ENCODE measurements at regions not wholly inside any gene's neighbourhood (a gene's known extent, or its start where the extent isn't known, plus 50 kb on each side); places are given as distances from the start of the nearest gene placed in this dataset.

DNA sequence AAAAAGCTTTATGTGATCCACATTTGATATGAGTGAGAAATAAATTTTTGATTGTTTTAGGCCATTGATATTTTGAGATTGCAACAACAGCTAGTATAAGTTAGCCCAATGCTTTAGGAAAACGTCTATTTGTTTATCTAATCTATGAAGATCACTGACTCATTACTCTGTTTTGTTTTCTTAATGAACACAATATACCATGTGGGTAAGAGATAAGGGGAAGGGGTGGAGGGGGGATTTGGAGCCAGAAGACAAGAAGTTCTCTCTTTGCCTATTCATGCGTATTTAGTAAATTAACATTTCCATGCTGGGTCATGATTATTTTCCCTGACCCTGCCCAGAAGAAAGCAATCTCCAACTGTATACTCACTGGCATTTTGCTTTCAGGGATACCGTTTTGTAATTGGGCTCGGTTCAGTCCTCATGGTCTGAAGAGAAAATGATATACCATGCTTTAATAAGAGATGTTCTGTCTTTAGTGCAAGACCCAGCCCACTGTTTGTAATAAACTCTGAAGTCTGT, 359.5 kb upstream of the NPSR1 start:
- no peak for ATAC-seq
- CTCF ChIA-PET, result no interaction called here
- H3K36me3 Mint-ChIP-seq, result no peaks in the 10 kb centered on the region

DNA sequence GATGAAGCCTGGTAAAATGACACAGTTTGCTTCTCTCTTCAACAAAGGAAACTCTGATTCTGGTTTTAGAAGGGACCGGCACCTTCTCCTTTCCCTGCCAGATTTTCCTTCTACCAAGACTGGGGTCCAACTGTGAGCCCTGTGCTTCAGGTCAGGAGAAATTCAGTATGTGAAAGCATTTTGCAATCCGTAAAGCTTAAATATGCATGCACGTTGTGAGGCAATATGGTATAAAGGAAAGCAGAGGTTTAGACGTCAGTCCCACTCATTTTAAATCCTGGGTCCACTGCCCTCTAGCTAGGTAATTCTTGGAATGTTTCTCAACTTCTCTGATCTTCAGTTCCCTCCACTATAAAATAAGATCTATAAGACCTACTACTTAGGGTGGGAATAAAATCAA, 359.0 kb upstream of the NPSR1 start:
- ATAC-seq, result no peak
- Mint-ChIP-seq H3K27ac (no peak overlapping the region), H3K9me3 (ENCODE audit: low read depth) (no peaks in the 10 kb centered on the region), H3K4me3 (no peak overlapping the region), H3K27me3 (no peaks in the 10 kb centered on the region), H3K36me3 (no peaks in the 10 kb centered on the region), H3K4me1 (no peaks in the 10 kb centered on the region)
- CTCF ChIA-PET, result no interaction called here
- DNase-seq, result no peak

More for the DNA sequence above, 359.5 kb upstream of the NPSR1 start:
- no peaks in the 10 kb centered on the region for H3K4me1 Mint-ChIP-seq
- no peak for DNase-seq
- H3K27ac Mint-ChIP-seq, result no peak overlapping the region
- H3K27me3 Mint-ChIP-seq, result no peaks in the 10 kb centered on the region
- H3K9me3 Mint-ChIP-seq (ENCODE audit: low read depth), result no peaks in the 10 kb centered on the region
- H3K4me3 Mint-ChIP-seq, result no peak overlapping the region

DNA sequence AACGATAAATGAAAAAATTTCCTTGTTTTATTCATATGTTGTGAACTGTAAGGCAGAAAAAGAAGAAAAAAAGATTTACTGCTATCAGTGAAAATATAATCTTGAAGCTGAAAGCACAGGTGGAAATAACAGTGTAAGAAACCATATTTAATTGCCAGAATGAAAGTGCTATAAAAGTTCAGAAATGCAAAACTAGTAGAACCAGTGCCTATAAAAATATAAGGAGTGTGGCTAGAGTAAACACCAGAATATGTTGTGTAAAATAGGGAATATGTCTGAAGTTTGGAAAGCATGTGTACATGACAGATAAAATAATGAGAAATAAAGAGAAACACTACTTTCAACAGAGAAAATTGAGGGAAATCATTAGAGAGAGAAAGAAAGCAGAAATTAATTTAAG, 350.5 kb upstream of the NPSR1 start:
- H3K9me3 Mint-ChIP-seq (ENCODE audit: low read depth), result peaks cover 2% of the 10 kb centered on the region
- CTCF ChIA-PET, result interaction anchor here (0.9 kb wide), 1 partner anchor 13 kb away, joined by 6 read pairs; no protein-coding TSS in a partner anchor
- H3K4me3 Mint-ChIP-seq, result no peak overlapping the region
- no peaks in the 10 kb centered on the region for H3K36me3 Mint-ChIP-seq
- no peak for ATAC-seq
- H3K27me3 Mint-ChIP-seq, result no peaks in the 10 kb centered on the region
- H3K27ac Mint-ChIP-seq, result no peak overlapping the region
- no peaks in the 10 kb centered on the region for H3K4me1 Mint-ChIP-seq
- no peak for DNase-seq

DNA sequence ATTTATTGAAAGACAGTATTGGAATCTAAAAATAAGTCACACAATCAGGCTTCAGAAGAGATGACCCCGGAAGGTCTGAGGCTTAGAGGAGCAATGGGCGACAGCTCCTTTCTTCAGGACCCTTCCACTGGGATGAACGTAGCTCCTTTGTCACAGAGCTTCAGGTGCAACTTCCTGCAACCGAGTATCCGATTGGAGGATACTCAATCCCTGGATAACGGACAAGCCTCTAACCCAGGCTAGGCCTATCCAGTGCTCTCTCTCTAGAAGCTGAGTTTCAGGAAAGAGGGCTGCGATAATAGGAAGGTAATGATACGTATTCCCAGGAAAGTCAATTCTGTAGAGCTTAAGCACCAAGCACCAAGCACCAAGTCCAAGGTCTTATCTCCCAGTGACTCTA, 349.4 kb upstream of the NPSR1 start:
- ATAC-seq, result no peak
- H3K27ac Mint-ChIP-seq, result no peak overlapping the region
- H3K9me3 Mint-ChIP-seq (ENCODE audit: low read depth), result peaks cover 6% of the 10 kb centered on the region
- H3K27me3 Mint-ChIP-seq, result no peaks in the 10 kb centered on the region
- no peak for DNase-seq
- H3K36me3 Mint-ChIP-seq, result no peaks in the 10 kb centered on the region
- CTCF ChIA-PET, result interaction anchor here (0.6 to 1.5 kb wide), 2 partner anchors 12 to 368 kb away, joined by 3 to 5 read pairs; no protein-coding TSS in a partner anchor
- H3K4me3 Mint-ChIP-seq, result no peak overlapping the region
- H3K4me1 Mint-ChIP-seq, result no peaks in the 10 kb centered on the region

DNA sequence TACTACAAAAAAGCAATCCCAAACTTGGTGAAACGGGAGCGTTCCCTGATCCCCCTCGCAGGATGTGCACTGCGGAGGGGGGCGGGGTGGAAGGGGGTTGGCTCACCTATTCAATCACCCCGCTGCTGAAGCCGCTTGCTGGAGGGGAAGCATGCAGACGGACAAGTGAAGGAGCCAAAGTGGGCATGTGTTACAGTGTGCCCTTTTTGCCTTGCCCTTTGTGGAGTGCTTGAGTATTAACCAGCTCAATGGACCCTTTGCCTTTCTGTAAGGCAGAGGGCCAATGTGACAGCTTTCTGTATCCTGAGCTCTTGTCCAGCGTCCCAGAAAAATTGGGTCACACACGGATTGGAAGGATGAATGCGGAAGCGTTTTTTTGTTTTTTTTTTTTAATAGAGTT, 348.9 kb upstream of the NPSR1 start:
- peaks cover 6% of the 10 kb centered on the region for H3K9me3 Mint-ChIP-seq (ENCODE audit: low read depth)
- no peak overlapping the region for H3K27ac Mint-ChIP-seq
- no peak overlapping the region for H3K4me3 Mint-ChIP-seq
- ATAC-seq (no peak), DNase-seq (no peak)
- CTCF ChIA-PET, result interaction anchor here (0.6 to 1.5 kb wide), 2 partner anchors 12 to 368 kb away, joined by 3 to 5 read pairs; no protein-coding TSS in a partner anchor
- H3K4me1 Mint-ChIP-seq, result no peaks in the 10 kb centered on the region
- H3K27me3 Mint-ChIP-seq, result no peaks in the 10 kb centered on the region
- no peaks in the 10 kb centered on the region for H3K36me3 Mint-ChIP-seq

DNA sequence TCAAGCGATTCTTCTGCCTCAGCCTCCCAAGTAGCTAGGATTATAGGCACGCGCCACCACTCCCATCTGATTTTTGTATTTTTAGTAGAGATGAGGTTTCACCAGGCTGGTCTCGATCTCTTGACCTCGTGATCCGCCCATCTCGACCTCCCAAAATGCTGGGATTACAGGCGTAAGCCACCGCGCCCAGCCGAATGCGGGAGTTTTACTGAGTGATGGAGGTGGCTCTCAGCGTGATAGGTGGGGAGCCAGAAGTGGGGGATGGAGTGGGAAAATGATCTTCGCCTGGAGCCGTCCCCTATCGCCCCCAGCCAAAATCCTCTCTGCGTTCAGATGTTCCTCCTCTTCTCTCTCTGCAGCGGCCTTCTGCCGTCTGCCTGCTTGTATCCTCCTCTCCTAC, 348.4 kb upstream of the NPSR1 start:
- DNase-seq (no peak), ATAC-seq (no peak)
- no peak overlapping the region for H3K27ac Mint-ChIP-seq
- H3K4me1 Mint-ChIP-seq, result no peaks in the 10 kb centered on the region
- CTCF ChIA-PET, result interaction anchor here (1.5 kb wide), 1 partner anchor 12 kb away, joined by 5 read pairs; no protein-coding TSS in a partner anchor
- no peak overlapping the region for H3K4me3 Mint-ChIP-seq
- no peaks in the 10 kb centered on the region for H3K27me3 Mint-ChIP-seq
- no peaks in the 10 kb centered on the region for H3K36me3 Mint-ChIP-seq
- H3K9me3 Mint-ChIP-seq (ENCODE audit: low read depth), result peaks cover 6% of the 10 kb centered on the region

DNA sequence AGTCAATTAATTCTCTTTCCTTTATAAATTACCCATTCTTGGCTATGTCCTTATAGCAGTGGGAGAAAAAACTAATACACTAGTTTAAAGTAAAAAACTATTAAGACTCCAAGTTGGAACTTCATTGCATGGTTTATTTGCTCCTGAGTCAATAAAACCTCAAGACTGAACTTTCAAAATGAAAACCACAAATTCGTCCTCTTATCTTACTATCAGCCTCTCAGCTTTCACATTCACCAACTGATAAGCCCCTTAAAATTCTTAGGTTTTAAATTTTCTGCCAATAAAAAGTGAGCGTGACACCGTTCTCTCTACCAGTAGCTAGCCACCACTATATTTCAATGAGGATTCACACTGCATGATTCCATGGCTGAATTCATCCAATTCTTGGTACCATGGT, 346.4 kb upstream of the NPSR1 start:
- H3K27ac Mint-ChIP-seq, result no peak overlapping the region
- CTCF ChIA-PET, result no interaction called here
- no peaks in the 10 kb centered on the region for H3K27me3 Mint-ChIP-seq
- ATAC-seq (no peak), DNase-seq (no peak)
- H3K9me3 Mint-ChIP-seq (ENCODE audit: low read depth), result peaks cover 6% of the 10 kb centered on the region
- no peaks in the 10 kb centered on the region for H3K36me3 Mint-ChIP-seq
- no peak overlapping the region for H3K4me3 Mint-ChIP-seq
- no peaks in the 10 kb centered on the region for H3K4me1 Mint-ChIP-seq

DNA sequence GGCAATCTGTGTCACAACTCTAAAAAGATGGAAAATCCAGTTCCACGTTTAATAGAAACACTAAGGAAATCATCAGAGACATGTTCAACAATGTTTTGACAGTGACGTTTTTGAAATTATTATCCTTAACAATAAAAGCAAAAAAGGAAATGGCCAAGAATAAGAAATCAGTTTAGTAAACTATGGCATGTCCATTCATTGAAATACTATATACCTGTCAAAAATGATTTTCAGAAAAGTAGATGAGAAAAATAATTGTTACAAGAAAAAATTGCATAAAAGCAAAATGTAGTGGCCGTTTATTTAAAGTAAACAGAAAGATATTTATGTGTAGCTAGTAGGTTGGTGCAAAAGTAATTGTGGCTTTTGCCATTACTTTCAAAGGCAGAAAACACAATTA, 345.4 kb upstream of the NPSR1 start:
- H3K9me3 Mint-ChIP-seq (ENCODE audit: low read depth), result peaks cover 6% of the 10 kb centered on the region
- ATAC-seq, result no peak
- no peaks in the 10 kb centered on the region for H3K4me1 Mint-ChIP-seq
- H3K36me3 Mint-ChIP-seq, result no peaks in the 10 kb centered on the region
- CTCF ChIA-PET, result no interaction called here
- H3K27ac Mint-ChIP-seq, result no peak overlapping the region
- no peak overlapping the region for H3K4me3 Mint-ChIP-seq
- H3K27me3 Mint-ChIP-seq, result no peaks in the 10 kb centered on the region
- no peak for DNase-seq

DNA sequence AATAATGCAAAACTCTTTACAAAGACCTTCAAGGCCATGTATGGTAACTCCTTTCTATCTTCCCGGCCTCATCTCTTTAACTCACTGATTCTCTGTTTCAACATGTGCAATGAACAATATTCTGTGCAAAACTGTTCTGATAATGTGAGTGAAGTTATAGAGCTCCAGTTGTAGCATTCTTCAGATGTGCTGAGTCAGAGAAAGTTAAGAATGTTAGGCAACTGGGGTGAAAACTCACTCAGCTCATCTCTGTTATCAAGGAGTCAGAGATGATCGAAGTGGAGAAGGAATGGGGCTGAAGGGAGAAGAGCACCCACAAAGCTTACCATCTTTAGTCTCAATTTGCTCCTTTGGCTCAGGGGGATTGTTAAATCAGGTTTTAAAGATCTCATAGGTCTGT, 344.7 kb upstream of the NPSR1 start:
- CTCF ChIA-PET, result no interaction called here
- Mint-ChIP-seq H3K4me1 (no peaks in the 10 kb centered on the region), H3K9me3 (ENCODE audit: low read depth) (peaks cover 6% of the 10 kb centered on the region), H3K4me3 (no peak overlapping the region), H3K27me3 (no peaks in the 10 kb centered on the region), H3K36me3 (no peaks in the 10 kb centered on the region), H3K27ac (no peak overlapping the region)
- ATAC-seq (no peak), DNase-seq (no peak)

DNA sequence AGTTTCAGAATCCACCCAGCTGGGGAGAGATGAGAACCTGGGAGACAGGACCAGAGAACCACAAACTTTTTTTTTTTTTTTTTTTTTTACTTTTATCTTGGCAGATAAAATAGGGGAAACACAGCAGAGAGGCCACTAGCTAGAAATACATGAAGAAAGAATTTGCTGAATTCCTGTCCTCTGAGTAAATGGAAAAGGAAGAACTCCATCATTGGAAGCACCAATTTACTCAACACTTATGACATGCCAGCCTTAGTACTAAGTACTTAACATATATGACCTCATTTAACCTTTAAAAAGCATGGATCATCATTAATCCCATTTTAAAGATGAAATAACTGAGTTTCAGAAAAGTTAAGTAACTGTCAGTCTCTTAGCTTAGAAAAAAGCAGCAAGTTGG, 343.0 kb upstream of the NPSR1 start:
- H3K27ac Mint-ChIP-seq, result no peak overlapping the region
- ATAC-seq, result no peak
- CTCF ChIA-PET, result no interaction called here
- no peak for DNase-seq
- H3K36me3 Mint-ChIP-seq, result no peaks in the 10 kb centered on the region
- no peak overlapping the region for H3K4me3 Mint-ChIP-seq
- H3K4me1 Mint-ChIP-seq, result no peaks in the 10 kb centered on the region
- H3K27me3 Mint-ChIP-seq, result no peaks in the 10 kb centered on the region
- peaks cover 3% of the 10 kb centered on the region for H3K9me3 Mint-ChIP-seq (ENCODE audit: low read depth)

DNA sequence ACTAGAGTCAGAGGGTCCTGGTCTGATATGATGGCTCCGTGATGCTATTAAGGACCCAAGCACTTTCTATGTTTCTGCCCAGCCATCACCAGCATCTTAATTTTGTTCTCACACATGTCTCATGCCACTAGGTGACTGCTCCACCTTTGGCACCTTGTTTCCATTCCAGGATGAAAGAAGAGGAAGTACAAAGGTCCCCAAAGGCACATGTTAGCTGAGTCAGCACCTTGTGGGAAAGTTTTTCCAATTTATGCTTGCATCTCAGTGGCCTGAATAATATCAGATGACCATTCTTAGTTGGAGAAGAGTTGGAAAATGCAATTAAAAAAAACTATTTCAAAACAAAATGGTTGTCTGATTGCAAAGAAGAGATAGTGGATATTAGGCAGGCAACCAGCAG, 341.0 kb upstream of the NPSR1 start:
- Mint-ChIP-seq H3K27ac (no peak overlapping the region), H3K36me3 (no peaks in the 10 kb centered on the region), H3K4me1 (peaks cover 1% of the 10 kb centered on the region), H3K27me3 (peaks cover 11% of the 10 kb centered on the region), H3K4me3 (no peak overlapping the region), H3K9me3 (ENCODE audit: low read depth) (peaks cover 3% of the 10 kb centered on the region)
- CTCF ChIA-PET, result no interaction called here
- DNase-seq, result no peak
- ATAC-seq, result no peak

DNA sequence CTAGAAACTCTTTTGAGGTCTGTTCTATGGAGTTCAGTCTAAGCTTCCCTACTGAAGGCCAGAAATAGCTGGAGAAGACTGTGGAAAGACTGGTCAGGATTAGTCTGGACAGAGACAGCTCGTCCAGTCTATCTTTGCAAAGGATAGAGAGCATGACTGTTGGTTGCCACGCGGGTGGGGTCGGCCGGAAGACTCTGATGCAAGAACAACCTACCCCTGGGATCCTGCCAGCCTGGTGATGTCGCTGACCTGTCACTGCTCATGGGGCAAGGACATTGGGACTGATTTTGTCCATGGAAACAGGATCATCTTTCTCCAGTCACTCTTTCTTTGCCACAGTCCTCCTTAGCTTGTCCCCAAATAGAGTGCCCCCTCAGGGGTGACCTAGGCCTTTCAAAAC, 337.6 kb upstream of the NPSR1 start:
- Mint-ChIP-seq H3K27ac (no peak overlapping the region), H3K36me3 (no peaks in the 10 kb centered on the region), H3K27me3 (peaks cover 13% of the 10 kb centered on the region), H3K4me1 (peaks cover 4% of the 10 kb centered on the region), H3K9me3 (ENCODE audit: low read depth) (no peaks in the 10 kb centered on the region), H3K4me3 (no peak overlapping the region)
- no peak for ATAC-seq
- DNase-seq, result no peak
- CTCF ChIA-PET, result interaction anchor here (0.6 to 1.7 kb wide), 6 partner anchors 13 to 276 kb away, joined by 3 to 6 read pairs (median 4); no protein-coding TSS in a partner anchor

DNA sequence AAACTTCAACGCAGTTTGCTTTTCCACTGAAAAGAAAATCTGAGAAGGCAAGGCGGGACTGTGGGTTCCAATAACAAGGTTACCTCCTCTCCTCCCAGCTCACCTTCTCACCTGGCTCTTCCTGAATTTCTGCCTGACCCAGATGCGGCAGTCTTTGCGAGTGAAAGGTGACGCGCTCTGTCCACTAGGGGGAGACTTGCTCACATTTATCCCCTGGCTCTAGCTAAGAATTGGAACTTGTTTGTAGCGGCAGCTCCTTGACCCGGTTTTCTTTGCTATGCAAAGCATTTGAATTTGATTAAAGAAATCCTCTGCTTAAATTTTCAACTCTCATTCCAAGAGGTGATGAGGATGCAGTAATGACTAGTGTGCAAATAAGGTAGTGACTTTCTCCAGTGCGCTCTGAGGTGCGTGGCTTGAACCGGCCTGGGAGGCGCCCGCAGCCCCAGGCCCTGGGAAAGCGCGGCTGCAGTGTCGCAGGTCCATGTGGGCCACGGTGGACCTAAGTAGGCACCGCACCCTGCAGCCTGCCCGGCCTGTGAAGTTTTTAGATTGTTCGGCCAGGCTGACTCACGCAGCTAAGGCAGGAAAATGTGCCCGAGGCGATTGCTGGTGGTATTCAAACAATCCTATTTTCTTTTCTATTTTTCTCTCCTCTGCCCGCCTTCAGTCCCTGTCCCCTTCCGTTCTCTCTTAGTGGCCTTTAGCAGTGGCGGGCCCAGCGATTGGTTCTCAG, 336.9 kb upstream of the NPSR1 start:
- no peak overlapping the region for H3K27ac Mint-ChIP-seq
- CTCF ChIA-PET, result interaction anchor here (0.7 to 1.7 kb wide), 8 partner anchors 10 to 275 kb away, joined by 3 to 6 read pairs (median 4); no protein-coding TSS in a partner anchor
- no peak overlapping the region for H3K4me3 Mint-ChIP-seq
- peaks cover 13% of the 10 kb centered on the region for H3K27me3 Mint-ChIP-seq
- ATAC-seq, result peak; percentile 47
- H3K4me1 Mint-ChIP-seq, result peaks cover 4% of the 10 kb centered on the region
- peak; percentile 58 for DNase-seq
- H3K9me3 Mint-ChIP-seq (ENCODE audit: low read depth), result no peaks in the 10 kb centered on the region
- H3K36me3 Mint-ChIP-seq, result no peaks in the 10 kb centered on the region

DNA sequence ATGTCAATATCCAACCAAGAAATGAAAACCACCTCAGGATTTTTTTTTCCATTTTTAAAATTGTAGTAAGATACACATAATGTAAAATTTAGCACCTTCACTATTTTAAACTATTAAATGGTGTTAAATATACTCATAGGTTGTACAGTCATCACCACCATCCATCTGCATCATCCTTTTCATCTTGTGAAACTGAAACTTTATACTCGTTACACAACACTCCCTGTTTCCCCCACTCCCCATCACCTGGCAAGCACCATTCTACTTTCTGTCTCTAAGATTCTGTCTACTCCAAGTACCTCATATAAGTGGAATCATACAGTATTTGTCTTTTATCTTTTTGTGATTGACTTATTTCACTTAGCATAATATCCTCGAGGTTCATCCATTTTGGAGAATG, 335.2 kb upstream of the NPSR1 start:
- peaks cover 13% of the 10 kb centered on the region for H3K27me3 Mint-ChIP-seq

More for the DNA sequence above, 335.2 kb upstream of the NPSR1 start:
- DNase-seq, result no peak
- H3K9me3 Mint-ChIP-seq (ENCODE audit: low read depth), result no peaks in the 10 kb centered on the region
- peaks cover 4% of the 10 kb centered on the region for H3K4me1 Mint-ChIP-seq
- H3K27ac Mint-ChIP-seq, result no peak overlapping the region
- ATAC-seq, result no peak
- no peaks in the 10 kb centered on the region for H3K36me3 Mint-ChIP-seq
- H3K4me3 Mint-ChIP-seq, result no peak overlapping the region
- CTCF ChIA-PET, result no interaction called here
